GM18907 (cell line): ENCODE measurements at regions not wholly inside any gene's neighbourhood (a gene's known extent, or its start where the extent isn't known, plus 50 kb on each side); places are given as distances from the start of the nearest gene placed in this dataset.
"Not testable (repeated sequence)": the region's sequence is repeated elsewhere in the genome, so short reads cannot be mapped to it uniquely, and the experiment has no call there.

Source experiments
- ATAC-seq: cut with Tn5 transposase; IDR thresholded peaks from one replicate; pipeline ENCODE4 v1.9.1; 2021; ENCODE audit warnings: mild to moderate bottlenecking, moderate library complexity; ENCODE audit not compliant: unreplicated experiment

- no peak for ATAC-seq
Measured at GRCh38 chrX:95218976-95219375, 1465.7 kb upstream of the DIAPH2 start.

GRCh38 chrX:95248386-95248785 is 1436.3 kb upstream of the DIAPH2 start:
- ATAC-seq = no peak

- ATAC-seq = no peak
Measured at GRCh38 chrX:95290455-95290854, 1394.2 kb upstream of the DIAPH2 start.

GRCh38 chrX:95291561-95291960 is 1393.1 kb upstream of the DIAPH2 start:
- no peak for ATAC-seq

- ATAC-seq = no peak
Measured at GRCh38 chrX:95318882-95319281, 1365.8 kb upstream of the DIAPH2 start.

- ATAC-seq = no peak
Measured at GRCh38 chrX:95325185-95325584, 1359.5 kb upstream of the DIAPH2 start.

- no peak for ATAC-seq
Measured at GRCh38 chrX:95330292-95330691, 1354.3 kb upstream of the DIAPH2 start.

GRCh38 chrX:95332530-95332929 is 1352.1 kb upstream of the DIAPH2 start:
- no peak for ATAC-seq

GRCh38 chrX:95346856-95347255 is 1337.8 kb upstream of the DIAPH2 start:
- ATAC-seq = no peak

GRCh38 chrX:95350774-95351488 is 1333.7 kb upstream of the DIAPH2 start:
- ATAC-seq = no peak

GRCh38 chrX:95367286-95367685 is 1317.4 kb upstream of the DIAPH2 start:
- no peak for ATAC-seq

GRCh38 chrX:95382799-95383198 is 1301.8 kb upstream of the DIAPH2 start:
- no peak for ATAC-seq

- no peak for ATAC-seq
Measured at GRCh38 chrX:95383778-95384177, 1300.9 kb upstream of the DIAPH2 start.

- ATAC-seq = no peak
Measured at GRCh38 chrX:95427389-95427788, 1257.3 kb upstream of the DIAPH2 start.

GRCh38 chrX:95435198-95435597 is 1249.4 kb upstream of the DIAPH2 start:
- ATAC-seq = no peak

GRCh38 chrX:95441836-95442235 is 1242.8 kb upstream of the DIAPH2 start:
- ATAC-seq = no peak

- ATAC-seq = no peak
Measured at GRCh38 chrX:95484781-95485180, 1199.9 kb upstream of the DIAPH2 start.

GRCh38 chrX:95505721-95506120 is 1178.9 kb upstream of the DIAPH2 start:
- no peak for ATAC-seq

GRCh38 chrX:95509474-95509873 is 1175.2 kb upstream of the DIAPH2 start:
- ATAC-seq = no peak

GRCh38 chrX:95524018-95524417 is 1160.6 kb upstream of the DIAPH2 start:
- ATAC-seq = not testable (repeated sequence)

- ATAC-seq = no peak
Measured at GRCh38 chrX:95536111-95536510, 1148.5 kb upstream of the DIAPH2 start.

GRCh38 chrX:95536661-95537060 is 1148.0 kb upstream of the DIAPH2 start:
- no peak for ATAC-seq

GRCh38 chrX:95539041-95539440 is 1145.6 kb upstream of the DIAPH2 start:
- no peak for ATAC-seq
